ENCODE measurements at regions not wholly inside any gene's neighbourhood (a gene's known extent, or its start where the extent isn't known, plus 50 kb on each side); places are given as distances from the start of the nearest gene placed in this dataset.

DNA sequence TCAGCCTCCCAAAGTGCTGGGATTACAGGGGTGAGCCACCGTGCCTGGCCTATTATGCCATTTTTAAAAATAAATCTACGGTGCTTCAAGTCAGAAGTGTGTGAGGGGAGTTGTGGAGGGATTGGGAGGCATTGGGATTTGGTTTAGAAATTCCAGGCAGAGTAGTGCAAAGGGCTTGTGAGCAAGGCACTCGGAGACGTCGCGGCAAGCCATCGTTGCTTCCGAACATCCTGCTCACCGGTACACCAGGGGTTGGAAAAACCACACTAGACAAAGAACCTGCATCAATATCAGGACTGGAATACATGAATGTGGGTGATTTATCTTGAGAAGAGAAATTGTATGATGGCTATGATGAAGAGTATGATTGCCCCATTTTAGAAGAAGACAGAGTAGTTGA lies 227.0 kb downstream of the ALG10 start:
- TF ChIP-seq, protein P1, sequence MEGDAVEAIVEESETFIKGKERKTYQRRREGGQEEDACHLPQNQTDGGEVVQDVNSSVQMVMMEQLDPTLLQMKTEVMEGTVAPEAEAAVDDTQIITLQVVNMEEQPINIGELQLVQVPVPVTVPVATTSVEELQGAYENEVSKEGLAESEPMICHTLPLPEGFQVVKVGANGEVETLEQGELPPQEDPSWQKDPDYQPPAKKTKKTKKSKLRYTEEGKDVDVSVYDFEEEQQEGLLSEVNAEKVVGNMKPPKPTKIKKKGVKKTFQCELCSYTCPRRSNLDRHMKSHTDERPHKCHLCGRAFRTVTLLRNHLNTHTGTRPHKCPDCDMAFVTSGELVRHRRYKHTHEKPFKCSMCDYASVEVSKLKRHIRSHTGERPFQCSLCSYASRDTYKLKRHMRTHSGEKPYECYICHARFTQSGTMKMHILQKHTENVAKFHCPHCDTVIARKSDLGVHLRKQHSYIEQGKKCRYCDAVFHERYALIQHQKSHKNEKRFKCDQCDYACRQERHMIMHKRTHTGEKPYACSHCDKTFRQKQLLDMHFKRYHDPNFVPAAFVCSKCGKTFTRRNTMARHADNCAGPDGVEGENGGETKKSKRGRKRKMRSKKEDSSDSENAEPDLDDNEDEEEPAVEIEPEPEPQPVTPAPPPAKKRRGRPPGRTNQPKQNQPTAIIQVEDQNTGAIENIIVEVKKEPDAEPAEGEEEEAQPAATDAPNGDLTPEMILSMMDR (conservative IDR thresholded peaks at IDR 0.05 in 1 of 2, IDR thresholded peaks at IDR 0.05 in 1 of 2; ENCODE audit: low read depth in 1 of 2, low read length in 2 of 2), result no peak
- no peak for TF ChIP-seq EZH2 (IDR thresholded peaks at IDR 0.05; ENCODE audit: low read length, missing control alignments)

Data from fibroblast of lung (primary cell).